RWPE2 (cell line): ENCODE measurements at regions not wholly inside any gene's neighbourhood (a gene's known extent, or its start where the extent isn't known, plus 50 kb on each side); places are given as distances from the start of the nearest gene placed in this dataset.

ENCODE experiments used
- ATAC-seq: fragments of 200-7000 bp; cut with Tn5 transposase; 3 replicates; pipeline ENCODE4 v1.9.1; 2021; ENCODE audit warnings: low read depth
- DNase-seq: peaks from one replicate; pipeline ENCODE4 v3.0.0-alpha.2; 2020; ENCODE audit warnings: low spot score
- H3K27ac ChIP-seq: fragments of 450-650 bp; 2 replicates; pipeline ENCODE4 v1.5.1; 2017; ENCODE audit warnings: mild to moderate bottlenecking; ENCODE audit not compliant: poor library complexity, severe bottlenecking
- H3K27me3 ChIP-seq: fragments of 250-450 bp; sonication (Bioruptor Pico); 2 replicates; pipeline ENCODE4 v1.5.1; 2021; ENCODE audit warnings: mild to moderate bottlenecking, moderate library complexity; ENCODE audit not compliant: insufficient read depth, poor library complexity, severe bottlenecking
- H3K36me3 ChIP-seq: fragments of 250-450 bp; sonication (Bioruptor Pico); 2 replicates; pipeline ENCODE4 v1.5.1; 2020; ENCODE audit warnings: low read depth, mild to moderate bottlenecking, moderate library complexity
- H3K4me1 ChIP-seq: fragments of 250-450 bp; sonication (Bioruptor Pico); 2 replicates; pipeline ENCODE4 v1.5.1; 2021; ENCODE audit warnings: mild to moderate bottlenecking, moderate library complexity; ENCODE audit not compliant: insufficient read depth, poor library complexity, severe bottlenecking
- H3K4me3 ChIP-seq: fragments of 250-450 bp; sonication (Bioruptor Pico); 2 replicates; pipeline ENCODE4 v1.5.1; 2021; ENCODE audit warnings: mild to moderate bottlenecking, moderate library complexity; ENCODE audit not compliant: severe bottlenecking
- H3K9me3 ChIP-seq: fragments of 250-450 bp; sonication (Bioruptor Pico); 2 replicates; pipeline ENCODE4 v1.5.1; 2021; ENCODE audit warnings: mild to moderate bottlenecking, moderate library complexity; ENCODE audit not compliant: severe bottlenecking
- CTCF ChIP-seq: fragments of 450-650 bp; IDR thresholded peaks from one replicate; pipeline ENCODE4 v1.5.1; 2017; ENCODE audit warnings: mild to moderate bottlenecking, moderate library complexity; ENCODE audit not compliant: poor library complexity, severe bottlenecking

- H3K36me3 ChIP-seq, result no peaks in the 10 kb centered on the region
- no peak for TF ChIP-seq CTCF
- DNase-seq (no peak), ATAC-seq (no peak)
- no peaks in the 10 kb centered on the region for H3K4me1 ChIP-seq
- H3K27ac ChIP-seq, result no peak overlapping the region
- no peaks in the 10 kb centered on the region for H3K27me3 ChIP-seq
- H3K9me3 ChIP-seq, result no peaks in the 10 kb centered on the region
- no peak overlapping the region for H3K4me3 ChIP-seq
These were observed 1246.5 kb downstream of the TYW1 start for GRCh38 chr7:68243128-68243527.

- Histone ChIP-seq H3K27ac (no peak overlapping the region), H3K27me3 (no peaks in the 10 kb centered on the region), H3K4me3 (no peak overlapping the region), H3K36me3 (no peaks in the 10 kb centered on the region), H3K9me3 (peaks cover 6% of the 10 kb centered on the region), H3K4me1 (no peaks in the 10 kb centered on the region)
- DNase-seq (no peak), ATAC-seq (no peak)
- no peak for TF ChIP-seq CTCF
These were observed 1247.8 kb downstream of the TYW1 start for GRCh38 chr7:68244389-68244788.

- no peak for ATAC-seq
- no peak for DNase-seq
- H3K27me3 ChIP-seq, result no peaks in the 10 kb centered on the region
- TF ChIP-seq CTCF, result no peak
- no peak overlapping the region for H3K4me3 ChIP-seq
- H3K36me3 ChIP-seq, result no peaks in the 10 kb centered on the region
- H3K27ac ChIP-seq, result no peak overlapping the region
- H3K4me1 ChIP-seq, result no peaks in the 10 kb centered on the region
- peaks cover 6% of the 10 kb centered on the region for H3K9me3 ChIP-seq
These were observed 1249.1 kb downstream of the TYW1 start for GRCh38 chr7:68245688-68246087.

- TF ChIP-seq CTCF, result no peak
- ATAC-seq (peak; percentile 64), DNase-seq (no peak)
- peaks cover 6% of the 10 kb centered on the region for H3K9me3 ChIP-seq
- H3K27me3 ChIP-seq, result no peaks in the 10 kb centered on the region
- H3K4me1 ChIP-seq, result no peaks in the 10 kb centered on the region
- H3K4me3 ChIP-seq, result no peak overlapping the region
- no peak overlapping the region for H3K27ac ChIP-seq
- H3K36me3 ChIP-seq, result no peaks in the 10 kb centered on the region
These were observed 1249.6 kb downstream of the TYW1 start for GRCh38 chr7:68246189-68246633.

- H3K36me3 ChIP-seq, result no peaks in the 10 kb centered on the region
- no peak overlapping the region for H3K27ac ChIP-seq
- TF ChIP-seq CTCF, result no peak
- DNase-seq (no peak), ATAC-seq (no peak)
- H3K4me3 ChIP-seq, result no peak overlapping the region
- H3K27me3 ChIP-seq, result no peaks in the 10 kb centered on the region
- H3K4me1 ChIP-seq, result no peaks in the 10 kb centered on the region
- peaks cover 6% of the 10 kb centered on the region for H3K9me3 ChIP-seq
These were observed 1250.5 kb downstream of the TYW1 start for GRCh38 chr7:68247126-68247525.
